ENCODE measurements at regions not wholly inside any gene's neighbourhood (a gene's known extent, or its start where the extent isn't known, plus 50 kb on each side); places are given as distances from the start of the nearest gene placed in this dataset.
"Not testable (repeated sequence)": the region's sequence is repeated elsewhere in the genome, so short reads cannot be mapped to it uniquely, and the experiment has no call there.

GRCh38 chr7:69110450-69111050 lies 487.7 kb upstream of the AUTS2 start:
- Histone ChIP-seq H3K27me3 (ENCODE audit: control insufficient read depth, insufficient read depth, low read length) (no peaks in the 10 kb centered on the region), H3K36me3 (ENCODE audit: control insufficient read depth, insufficient read depth, low read length) (no peaks in the 10 kb centered on the region), H3K4me3 (ENCODE audit: low read depth, low read length) (no peak overlapping the region)
- TF ChIP-seq CTCF (IDR thresholded peaks at IDR 0.05; ENCODE audit: insufficient read depth, low read length, severe bottlenecking) = no peak
- DNase-seq (ENCODE audit: low read depth) (no peak), FAIRE-seq (no peak)

GRCh38 chr7:69114374-69114773 lies 483.9 kb upstream of the AUTS2 start:
- no peak for TF ChIP-seq CTCF (IDR thresholded peaks at IDR 0.05; ENCODE audit: insufficient read depth, low read length, severe bottlenecking)
- H3K4me3 ChIP-seq (ENCODE audit: low read depth, low read length) = no peak overlapping the region
- no peaks in the 10 kb centered on the region for H3K36me3 ChIP-seq (ENCODE audit: control insufficient read depth, insufficient read depth, low read length)
- FAIRE-seq (no peak), DNase-seq (ENCODE audit: low read depth) (peak; percentile 77)
- H3K27me3 ChIP-seq (ENCODE audit: control insufficient read depth, insufficient read depth, low read length) = no peaks in the 10 kb centered on the region

- no peak overlapping the region for H3K4me3 ChIP-seq (ENCODE audit: low read depth, low read length)
- FAIRE-seq = no peak
- no peaks in the 10 kb centered on the region for H3K36me3 ChIP-seq (ENCODE audit: control insufficient read depth, insufficient read depth, low read length)
- H3K27me3 ChIP-seq (ENCODE audit: control insufficient read depth, insufficient read depth, low read length) = no peaks in the 10 kb centered on the region
- DNase-seq (ENCODE audit: low read depth) = peak; percentile 36
- no peak for TF ChIP-seq CTCF (IDR thresholded peaks at IDR 0.05; ENCODE audit: insufficient read depth, low read length, severe bottlenecking)
Measured at GRCh38 chr7:69115788-69116187, 482.5 kb upstream of the AUTS2 start.

- not testable (repeated sequence) for H3K4me3 ChIP-seq (ENCODE audit: low read depth, low read length); H3K27me3 ChIP-seq (ENCODE audit: control insufficient read depth, insufficient read depth, low read length); H3K36me3 ChIP-seq (ENCODE audit: control insufficient read depth, insufficient read depth, low read length); DNase-seq (ENCODE audit: low read depth); FAIRE-seq
Measured at GRCh38 chr7:69116196-69116595, 482.1 kb upstream of the AUTS2 start.

GRCh38 chr7:69122953-69123352 lies 475.3 kb upstream of the AUTS2 start:
- Histone ChIP-seq H3K27me3 (ENCODE audit: control insufficient read depth, insufficient read depth, low read length) (no peaks in the 10 kb centered on the region), H3K36me3 (ENCODE audit: control insufficient read depth, insufficient read depth, low read length) (no peaks in the 10 kb centered on the region), H3K4me3 (ENCODE audit: low read depth, low read length) (no peak overlapping the region)
- FAIRE-seq (no peak), DNase-seq (ENCODE audit: low read depth) (no peak)
- no peak for TF ChIP-seq CTCF (IDR thresholded peaks at IDR 0.05; ENCODE audit: insufficient read depth, low read length, severe bottlenecking)

GRCh38 chr7:69126896-69127479 lies 471.3 kb upstream of the AUTS2 start:
- FAIRE-seq = no peak
- DNase-seq (ENCODE audit: low read depth) = no peak
- Histone ChIP-seq H3K4me3 (ENCODE audit: low read depth, low read length) (no peak overlapping the region), H3K27me3 (ENCODE audit: control insufficient read depth, insufficient read depth, low read length) (no peaks in the 10 kb centered on the region), H3K36me3 (ENCODE audit: control insufficient read depth, insufficient read depth, low read length) (no peaks in the 10 kb centered on the region)
- TF ChIP-seq CTCF (IDR thresholded peaks at IDR 0.05; ENCODE audit: insufficient read depth, low read length, severe bottlenecking) = no peak
